Ecto neural progenitor cell (in vitro differentiated cells): ENCODE measurements at regions not wholly inside any gene's neighbourhood (a gene's known extent, or its start where the extent isn't known, plus 50 kb on each side); places are given as distances from the start of the nearest gene placed in this dataset.
"Not testable (repeated sequence)": the region's sequence is repeated elsewhere in the genome, so short reads cannot be mapped to it uniquely, and the experiment has no call there.

Source experiments
- DNase-seq: peaks from one replicate; pipeline ENCODE4 v3.0.0-alpha.2; 2018; ENCODE audit warnings: low spot score

DNA sequence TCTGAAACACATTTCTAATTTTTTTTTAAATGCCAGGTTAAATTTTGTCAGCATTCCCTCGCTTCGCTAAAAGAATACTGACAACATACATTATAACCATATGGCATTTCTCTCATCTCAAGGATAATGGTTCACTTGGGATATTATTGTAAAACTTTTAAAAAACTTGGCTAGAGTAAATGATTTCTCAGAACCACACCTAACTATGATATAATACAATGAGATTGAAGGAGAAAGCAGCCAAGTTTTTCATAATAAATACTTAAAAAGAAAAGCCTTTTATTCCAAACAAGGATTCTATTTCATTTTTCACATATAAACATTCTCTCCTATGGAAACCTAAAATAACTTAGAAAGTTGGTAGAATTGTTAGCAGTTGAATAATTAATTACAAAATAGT lies 413.9 kb downstream of the HGF start:
- no peak for DNase-seq

DNA sequence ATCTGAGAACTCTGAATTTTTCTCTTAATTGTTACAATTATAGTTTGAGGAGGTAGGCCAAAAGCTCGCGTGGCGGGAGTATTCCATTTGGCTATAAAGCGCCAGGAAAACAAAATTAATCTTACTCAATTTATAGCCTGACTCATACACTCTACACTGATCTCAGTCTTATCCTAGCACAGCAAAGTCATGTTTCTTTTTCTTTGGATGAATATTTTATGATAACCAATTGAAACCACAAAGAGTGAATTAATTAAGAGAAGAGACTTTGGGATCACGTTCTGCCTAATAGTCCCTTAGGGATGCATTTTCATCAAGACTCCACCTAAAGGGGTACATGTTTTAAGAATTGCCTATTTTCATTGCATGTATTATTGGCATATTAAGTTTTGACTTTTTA lies 420.8 kb downstream of the HGF start:
- DNase-seq, result no peak

DNA sequence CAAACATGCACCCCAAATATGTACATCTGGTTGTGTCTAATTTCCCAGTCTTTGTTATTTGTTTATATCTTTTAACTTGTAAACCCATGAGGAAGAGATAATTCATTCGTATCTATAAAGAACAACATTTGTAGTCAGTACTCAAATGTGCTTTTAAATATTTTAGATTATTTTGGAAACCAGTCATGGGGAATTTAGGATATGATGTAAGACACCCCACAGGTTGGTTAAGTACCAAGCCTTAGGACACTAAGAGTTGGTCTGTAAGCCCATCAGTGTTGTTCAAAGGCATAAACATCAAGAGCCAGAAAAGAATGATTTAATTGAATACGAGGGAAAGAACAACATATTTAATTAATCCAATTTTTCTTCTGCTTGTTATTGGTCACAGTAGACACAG lies 421.1 kb upstream of the SEMA3C start:
- no peak for DNase-seq

DNA sequence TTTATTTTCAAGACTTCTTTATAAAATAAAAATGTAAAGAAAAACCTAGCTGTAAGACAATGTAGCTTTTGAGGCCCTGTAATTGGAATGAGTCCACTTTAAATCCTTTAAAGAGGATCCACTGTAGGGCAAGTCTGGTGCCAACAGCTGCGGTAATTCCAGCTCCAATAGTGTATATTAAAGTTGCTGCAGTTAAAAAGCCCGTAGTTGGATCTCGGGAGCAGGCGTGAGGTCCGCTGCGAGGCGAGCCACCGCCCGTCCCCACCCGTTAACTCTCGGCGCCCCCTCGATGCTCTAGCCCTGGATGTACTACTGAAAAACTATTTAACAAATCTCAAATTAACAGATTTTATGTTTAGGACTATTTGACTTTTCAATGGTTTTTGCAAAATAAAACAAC lies 414.7 kb upstream of the SEMA3C start:
- DNase-seq, result no peak

DNA sequence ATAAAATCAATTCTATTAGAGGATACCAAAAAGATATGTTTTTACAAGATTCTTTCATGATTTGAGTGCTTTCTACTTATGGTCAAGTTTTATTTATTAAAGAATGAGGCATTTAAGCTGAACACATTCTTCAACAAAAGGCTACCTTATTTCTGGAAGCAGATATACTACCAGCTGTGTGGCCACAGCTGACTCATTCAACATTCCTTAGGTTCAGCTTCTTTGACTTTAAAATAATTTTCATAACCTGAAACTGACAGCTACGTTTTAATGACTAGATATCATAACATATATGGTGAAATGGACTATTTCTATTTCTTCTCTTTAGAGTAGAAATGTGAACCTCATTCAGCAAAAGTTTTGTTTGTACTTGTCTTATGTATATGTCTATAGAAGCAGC lies 414.2 kb upstream of the SEMA3C start:
- DNase-seq, result no peak

DNA sequence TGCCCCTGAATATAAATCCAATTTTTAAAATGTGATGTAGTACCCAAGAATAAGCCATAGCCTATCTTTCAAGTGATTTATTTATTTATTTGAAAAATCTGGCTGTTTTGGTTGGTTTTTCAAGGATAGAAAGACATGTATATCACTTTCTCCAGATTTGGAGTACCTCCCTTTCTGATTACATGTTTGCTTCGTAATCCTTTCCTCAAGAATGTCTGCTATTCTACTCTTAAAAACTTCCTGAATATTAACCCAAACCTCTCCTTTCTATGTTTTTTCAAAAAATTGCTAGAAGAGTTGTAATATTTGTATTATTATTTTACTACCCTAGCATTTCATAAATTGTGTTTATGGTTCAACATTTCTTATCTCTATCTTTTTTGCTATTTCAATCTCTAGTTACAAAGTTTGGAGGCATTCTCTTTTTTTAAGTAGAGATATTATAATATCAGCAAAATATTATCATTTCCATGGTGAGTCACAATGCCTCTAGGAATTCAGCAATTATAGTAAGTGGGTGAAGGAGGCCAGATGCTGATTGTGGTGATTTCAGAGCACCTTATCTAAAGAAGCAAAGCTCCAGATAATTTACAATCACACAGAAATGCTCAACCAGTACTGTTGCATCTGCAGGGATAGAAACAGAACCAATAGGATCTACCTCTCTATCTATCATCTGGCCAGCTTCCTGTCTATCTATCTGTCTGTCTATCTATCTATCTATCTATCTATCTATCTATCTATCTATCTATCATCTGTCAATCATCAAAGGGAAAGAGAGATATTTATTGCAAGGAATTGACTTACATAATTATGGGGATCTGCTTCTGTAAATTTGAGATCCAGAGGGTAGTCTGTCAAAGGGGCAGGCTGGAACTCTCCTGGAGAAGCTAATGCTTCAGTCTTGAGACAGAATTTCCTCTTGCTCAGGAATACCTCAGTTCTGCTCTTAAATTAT lies 412.5 kb upstream of the SEMA3C start:
- no peak for DNase-seq

DNA sequence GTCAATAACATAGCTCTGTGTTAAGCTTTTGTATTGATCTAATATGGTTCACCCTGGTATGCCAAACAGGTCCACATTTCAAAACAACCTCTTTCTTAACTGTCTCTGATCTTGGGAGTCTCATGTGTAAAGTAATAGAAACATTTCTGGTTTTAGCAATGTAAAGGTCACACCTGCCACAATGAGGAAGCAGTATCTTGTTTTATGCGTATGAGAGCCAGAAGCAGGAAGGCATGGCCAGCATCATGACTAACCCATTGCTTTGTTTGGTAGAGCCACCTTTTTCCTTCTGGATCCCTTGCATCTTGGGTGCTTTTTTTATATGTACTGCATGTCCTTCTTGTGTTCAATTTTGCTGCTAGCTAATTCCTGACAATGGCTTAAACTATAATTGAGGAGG lies 411.3 kb upstream of the SEMA3C start:
- no peak for DNase-seq

DNA sequence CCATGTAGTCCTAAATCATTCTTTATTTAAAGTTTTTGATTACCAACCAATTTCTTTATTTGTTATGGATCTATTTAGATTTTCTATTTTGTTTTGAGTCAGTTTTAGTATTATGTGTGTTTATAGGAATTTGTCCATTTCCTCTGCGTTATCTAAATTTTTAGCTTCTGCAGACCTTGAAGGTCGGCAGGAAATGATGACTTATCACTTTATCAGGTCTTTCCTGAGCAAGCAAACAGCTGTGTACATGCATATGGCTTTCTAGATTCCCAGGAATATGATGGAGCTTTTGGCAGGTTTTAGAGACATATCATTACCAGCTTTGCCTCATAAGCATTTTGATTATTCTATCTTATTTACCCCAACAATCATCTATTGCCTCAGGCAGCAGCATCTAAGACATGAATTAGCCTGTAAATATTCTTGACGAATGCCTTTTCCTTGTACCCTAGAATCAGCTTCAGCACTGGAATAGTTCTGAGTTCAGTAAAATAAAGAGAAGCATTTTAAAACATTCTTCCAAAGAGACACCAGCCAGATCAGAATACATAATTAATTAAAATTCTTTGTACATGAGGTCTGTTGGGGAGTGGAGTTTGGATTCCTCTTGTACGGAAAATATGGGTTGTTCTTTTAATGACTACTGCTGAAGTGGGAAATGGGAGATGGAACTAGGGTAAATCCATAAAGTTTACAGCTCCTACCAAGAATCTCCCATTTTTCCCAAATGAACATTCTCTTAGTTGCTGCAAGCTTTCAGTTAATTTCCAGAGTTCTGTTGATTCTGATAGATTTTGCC lies 408.8 kb upstream of the SEMA3C start:
- DNase-seq, result no peak

DNA sequence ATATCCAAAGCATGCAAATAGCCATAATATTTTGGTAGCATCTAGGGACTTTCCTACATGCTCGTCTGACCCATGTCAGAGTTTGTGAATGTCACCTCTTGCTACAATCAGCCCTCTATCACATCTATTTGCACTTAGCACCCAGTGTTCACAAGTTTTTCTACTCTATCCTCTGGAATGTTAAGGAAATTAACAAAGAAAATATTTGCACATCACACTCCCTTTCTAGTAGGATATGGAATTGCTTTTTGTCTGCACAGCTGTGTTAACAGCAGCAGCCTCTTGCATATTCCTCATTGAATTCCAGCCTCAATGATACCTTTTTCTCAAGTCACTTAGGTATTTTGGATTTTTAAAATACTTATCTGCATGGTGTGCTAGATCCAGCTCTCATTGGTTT lies 403.1 kb upstream of the SEMA3C start:
- DNase-seq, result no peak

DNA sequence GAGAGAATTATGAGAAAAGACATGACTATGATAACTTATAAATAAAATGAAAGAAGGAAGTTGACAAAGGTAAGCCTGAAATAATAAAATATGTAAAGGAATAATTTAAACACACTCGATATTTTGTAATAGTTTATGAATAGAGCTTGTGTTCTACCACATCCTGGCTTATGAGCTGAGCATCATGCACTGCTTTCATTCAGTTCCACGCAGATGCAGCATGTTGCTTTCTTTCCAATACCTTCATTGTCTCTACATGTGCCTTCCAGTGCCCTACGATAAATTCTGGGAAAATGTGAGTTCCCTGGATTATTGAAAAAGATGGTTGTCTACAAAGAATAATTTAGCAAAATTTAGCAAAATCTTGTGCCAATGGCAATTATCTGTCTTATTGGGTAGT lies 398.9 kb upstream of the SEMA3C start:
- DNase-seq, result no peak

DNA sequence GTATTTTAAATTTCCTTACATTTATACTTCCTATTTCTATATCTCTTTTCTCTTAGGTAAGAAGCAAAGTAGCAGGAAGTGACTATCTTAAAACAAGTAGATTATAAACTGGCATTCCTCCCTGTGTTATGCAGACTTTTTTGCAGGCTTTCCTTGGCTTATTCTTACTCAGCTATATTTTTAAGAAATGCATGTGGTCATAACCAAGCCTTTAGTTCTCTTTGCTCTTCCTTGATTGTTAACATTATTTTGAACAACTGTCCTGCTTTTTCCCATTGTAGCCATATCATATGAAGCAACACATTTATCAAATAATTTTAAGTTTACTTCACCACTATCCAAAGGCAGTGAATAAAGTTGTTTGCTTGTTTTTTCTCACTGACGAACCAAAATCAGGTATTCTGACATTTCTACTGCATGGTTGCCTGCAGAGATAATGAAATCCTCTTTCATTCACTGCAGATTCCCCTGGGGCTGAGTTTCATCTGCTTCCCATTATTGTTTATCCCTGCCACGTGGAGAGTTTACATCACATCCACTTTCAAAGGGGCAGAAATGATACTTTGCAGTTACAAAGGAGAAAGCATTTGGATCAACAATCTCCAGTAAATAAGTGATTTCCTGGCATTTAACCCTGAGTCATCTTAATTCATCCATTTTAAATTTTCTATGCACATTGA lies 389.9 kb upstream of the SEMA3C start:
- no peak for DNase-seq

DNA sequence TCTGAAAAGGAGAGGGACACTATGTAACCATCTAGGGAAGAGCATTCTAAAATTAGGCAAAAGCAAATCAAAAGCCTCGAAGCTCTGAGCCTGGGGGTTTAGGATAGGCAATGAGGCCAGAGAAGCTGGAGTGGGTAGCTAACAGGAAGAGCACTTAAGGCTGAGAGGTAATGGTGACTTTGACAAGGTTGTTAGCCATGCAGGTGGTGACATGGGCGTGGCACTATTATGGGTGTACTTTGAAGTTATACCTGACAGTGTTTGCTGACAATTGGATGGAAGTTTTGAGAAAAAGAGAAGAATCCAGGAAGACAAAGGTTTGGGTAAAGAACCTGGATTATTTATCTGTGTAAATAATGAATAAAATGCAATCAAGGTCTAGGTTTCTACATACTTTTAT lies 383.0 kb upstream of the SEMA3C start:
- DNase-seq, result no peak

DNA sequence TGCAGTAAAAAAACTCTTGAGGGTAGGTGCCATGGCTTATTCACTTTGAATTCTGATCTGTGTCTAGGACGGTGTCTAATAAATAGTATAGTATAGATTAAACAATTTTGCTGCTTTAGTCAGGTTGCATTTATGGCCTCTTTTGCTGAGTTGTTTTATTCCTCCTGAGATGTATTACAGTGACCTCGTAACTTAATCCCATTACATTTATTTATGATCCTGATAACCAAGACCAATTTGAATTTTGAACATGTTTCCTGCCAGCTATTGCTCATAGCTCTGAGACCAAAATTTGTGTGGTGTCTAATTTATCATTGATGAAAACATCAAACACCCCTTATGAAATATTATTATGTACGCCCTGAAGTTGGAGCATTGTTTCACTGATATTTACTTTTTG lies 381.9 kb upstream of the SEMA3C start:
- no peak for DNase-seq

DNA sequence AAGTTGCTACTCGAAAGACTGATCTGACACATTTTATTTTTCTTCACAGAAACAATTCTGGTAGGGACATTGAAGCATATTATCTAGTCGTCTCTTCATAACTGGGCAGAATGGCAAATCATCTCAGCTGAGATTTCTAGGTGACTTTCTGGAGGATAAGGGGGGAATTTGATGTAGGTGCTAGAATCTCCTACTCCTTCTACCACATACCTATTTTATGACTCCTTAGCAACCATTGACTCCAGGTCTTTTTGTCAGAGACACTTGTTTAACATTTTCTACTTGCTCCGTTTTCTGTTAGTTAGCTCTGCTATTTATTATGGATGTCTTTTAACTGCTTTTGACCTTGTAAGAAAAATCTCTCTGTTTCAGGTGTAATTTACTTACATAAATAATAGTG lies 380.9 kb upstream of the SEMA3C start:
- DNase-seq, result no peak

DNA sequence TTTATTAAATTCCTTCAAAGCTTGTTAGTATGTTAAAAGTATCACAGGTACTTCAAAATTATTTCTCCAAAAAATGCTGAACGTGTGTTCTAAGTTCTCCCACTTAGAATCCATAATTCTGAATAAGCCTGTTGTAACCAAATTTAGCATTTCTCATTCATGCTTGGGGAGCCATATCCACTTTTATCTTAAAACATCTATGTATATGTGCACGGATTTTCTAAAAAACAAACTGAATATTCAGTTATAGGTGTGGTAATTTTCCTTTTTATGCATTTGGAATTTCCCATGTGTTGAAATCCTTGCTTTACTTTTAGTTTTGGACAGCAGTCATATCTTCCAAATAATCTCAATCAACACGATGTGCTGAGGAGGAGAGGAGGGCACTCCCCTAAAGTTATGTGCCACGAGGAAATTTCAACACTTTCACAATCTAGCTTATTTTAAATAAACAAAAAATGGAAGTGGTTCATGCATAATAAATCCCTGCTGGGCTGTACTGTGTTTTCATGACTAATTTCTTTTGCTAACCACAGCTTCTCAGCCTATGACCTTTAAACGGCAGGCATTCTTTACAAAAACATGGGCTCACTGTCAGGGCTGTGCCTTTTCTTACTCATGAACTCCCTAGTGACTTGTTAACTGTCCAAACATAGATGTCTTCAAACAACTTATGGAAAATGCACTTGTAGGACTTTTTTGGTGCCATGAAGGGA lies 380.3 kb upstream of the SEMA3C start:
- DNase-seq, result no peak

DNA sequence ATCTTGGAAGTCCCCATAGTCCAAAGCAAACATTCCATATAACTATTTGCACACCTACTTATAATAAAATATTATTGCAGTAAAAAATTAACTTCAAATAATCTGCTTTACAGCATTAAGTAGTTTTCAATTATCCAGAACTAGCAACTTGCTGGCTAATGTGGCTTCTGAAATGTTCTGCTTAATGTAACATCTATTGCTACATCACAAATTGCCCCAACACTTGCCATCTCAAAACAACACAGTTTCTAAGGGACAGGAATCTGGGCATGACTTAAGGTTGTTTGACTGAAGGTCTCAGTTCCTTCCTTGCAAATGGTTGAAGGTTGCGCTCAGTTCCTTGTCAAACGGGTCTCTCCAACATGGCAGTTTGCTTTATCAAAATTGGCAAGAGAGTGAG lies 378.5 kb upstream of the SEMA3C start:
- no peak for DNase-seq

DNA sequence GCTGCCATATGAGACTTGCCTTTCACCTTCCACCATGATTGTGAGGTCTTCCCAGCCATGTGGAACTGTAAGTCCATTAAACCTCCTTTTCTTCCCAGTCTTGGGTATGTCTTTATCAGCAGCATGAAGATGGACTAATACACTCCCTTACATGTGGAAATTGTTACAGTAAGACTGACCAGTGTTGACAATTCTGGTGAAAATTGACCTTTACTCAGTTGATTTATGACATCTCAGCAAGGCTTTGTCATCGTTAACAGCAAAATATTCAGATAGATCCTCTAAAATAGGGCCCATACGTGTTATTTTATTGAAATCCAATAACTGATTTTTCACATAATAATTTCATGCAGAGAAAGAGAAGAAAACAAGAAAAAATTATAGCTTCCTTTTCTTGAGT lies 377.9 kb upstream of the SEMA3C start:
- no peak for DNase-seq

DNA sequence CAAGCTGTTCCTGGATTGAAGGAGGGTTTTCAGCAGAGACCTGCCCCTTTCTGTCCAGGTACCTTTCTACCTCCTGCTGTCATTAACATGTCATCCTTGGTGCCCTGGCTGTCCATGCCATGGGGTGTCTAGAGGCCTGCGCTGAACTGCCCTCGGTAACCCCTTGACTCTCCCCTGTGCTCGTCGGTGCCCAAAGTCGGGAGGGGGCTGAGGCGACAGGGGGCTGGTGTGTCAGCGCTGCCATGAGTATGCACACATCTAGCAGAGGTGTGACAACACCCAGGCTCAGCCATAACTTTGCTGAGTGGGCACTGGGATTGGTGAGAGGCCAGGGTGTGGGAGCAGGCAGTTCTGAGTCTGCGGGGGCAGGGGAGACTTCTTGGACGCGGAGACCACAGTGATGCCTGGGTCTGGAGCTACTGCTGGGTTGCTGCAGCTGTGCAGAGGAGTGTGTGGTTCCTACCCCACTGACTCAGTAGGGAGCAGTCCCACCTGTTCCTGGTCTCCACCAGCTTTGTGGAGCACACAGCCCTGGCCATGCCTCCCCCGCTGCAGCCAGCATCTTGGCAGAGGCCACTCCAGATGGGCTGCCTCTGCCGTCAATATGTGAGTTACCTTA lies 376.2 kb upstream of the SEMA3C start:
- DNase-seq, result no peak

DNA sequence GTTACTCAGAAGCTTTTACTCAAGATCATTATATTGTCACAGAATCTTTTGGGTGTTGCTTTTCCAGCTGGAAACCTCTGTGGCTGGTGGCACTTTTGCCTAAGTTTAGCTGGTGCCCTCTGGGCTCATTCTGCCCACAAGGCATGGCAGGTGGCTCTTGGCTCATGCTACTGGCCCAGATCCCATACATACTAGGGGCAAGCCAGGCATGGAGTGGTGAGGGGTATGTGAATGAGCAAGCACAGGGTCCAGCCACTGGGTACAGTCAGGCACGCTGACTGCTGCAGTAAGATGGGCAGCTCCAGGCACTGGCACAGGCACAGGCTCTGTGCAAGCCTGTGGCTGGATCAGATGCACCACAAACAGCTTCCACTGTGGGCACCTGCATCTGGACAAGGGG lies 375.0 kb upstream of the SEMA3C start:
- DNase-seq, result no peak

DNA sequence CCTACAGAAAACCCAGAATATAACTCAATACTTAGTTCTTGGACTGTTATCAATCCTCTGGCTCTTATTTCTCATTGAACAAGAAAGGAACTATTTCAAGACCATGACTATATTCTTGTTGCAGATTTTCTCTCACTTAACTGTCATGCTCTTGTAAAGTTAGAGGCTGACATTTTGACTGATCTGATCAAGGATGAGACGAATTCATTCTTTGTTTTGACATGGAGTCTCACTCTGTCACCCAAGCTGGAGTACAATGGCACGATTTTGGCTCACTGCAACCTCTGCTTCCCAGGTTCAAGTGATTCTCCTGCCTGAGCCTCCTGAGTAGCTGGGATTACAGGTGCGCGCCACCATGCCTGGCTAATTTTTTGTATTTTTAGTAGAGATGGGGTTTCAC lies 367.9 kb upstream of the SEMA3C start:
- not testable (repeated sequence) for DNase-seq

DNA sequence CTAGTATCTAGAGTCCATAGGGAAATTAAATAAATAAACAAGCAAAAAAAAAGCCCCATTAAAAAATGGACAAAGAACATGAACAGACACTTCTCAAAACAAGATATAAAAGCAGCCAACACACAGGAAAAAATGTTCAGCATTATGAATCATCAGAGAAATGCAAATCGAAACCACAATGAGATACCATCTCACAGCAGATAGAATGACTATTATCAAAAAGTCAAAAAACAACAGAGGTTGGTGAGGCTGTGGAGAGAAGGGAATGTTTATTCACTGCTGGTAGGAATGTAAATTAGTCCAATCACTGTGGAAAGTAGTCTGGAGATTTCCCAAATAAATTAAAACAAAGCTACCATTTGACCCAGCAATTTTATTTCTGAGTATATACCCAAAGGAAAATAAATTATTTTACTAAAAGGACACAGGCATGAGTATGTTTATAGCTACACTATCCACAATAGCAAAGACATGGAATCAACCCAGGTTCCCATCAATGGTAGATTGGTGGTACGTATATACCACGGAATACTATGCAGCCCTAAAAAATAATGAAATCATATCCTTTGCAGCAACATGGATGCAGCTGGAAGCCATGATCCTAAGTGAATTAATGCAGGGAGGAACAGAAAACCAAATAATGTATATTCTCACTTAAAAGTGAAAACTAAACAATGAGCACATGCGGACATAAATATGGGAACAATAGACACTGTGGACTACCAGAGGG lies 366.5 kb upstream of the SEMA3C start:
- no peak for DNase-seq
